HG02623 (cell line): ENCODE measurements at regions not wholly inside any gene's neighbourhood (a gene's known extent, or its start where the extent isn't known, plus 50 kb on each side); places are given as distances from the start of the nearest gene placed in this dataset.
"Not testable (repeated sequence)": the region's sequence is repeated elsewhere in the genome, so short reads cannot be mapped to it uniquely, and the experiment has no call there.

ENCODE experiments used
- ATAC-seq: cut with Tn5 transposase; IDR thresholded peaks from one replicate; pipeline ENCODE4 v1.9.1; 2021; ENCODE audit warnings: moderate library complexity; ENCODE audit not compliant: unreplicated experiment

GRCh38 chr4:1589098-1589497 lies 95.0 kb downstream of the FAM53A start:
- ATAC-seq = no peak

GRCh38 chr4:1588306-1588705 lies 95.8 kb downstream of the FAM53A start:
- no peak for ATAC-seq

GRCh38 chr4:1584498-1584897 lies 99.6 kb downstream of the FAM53A start:
- ATAC-seq = no peak

GRCh38 chr4:1583859-1584258 lies 100.3 kb downstream of the FAM53A start:
- no peak for ATAC-seq

DNA sequence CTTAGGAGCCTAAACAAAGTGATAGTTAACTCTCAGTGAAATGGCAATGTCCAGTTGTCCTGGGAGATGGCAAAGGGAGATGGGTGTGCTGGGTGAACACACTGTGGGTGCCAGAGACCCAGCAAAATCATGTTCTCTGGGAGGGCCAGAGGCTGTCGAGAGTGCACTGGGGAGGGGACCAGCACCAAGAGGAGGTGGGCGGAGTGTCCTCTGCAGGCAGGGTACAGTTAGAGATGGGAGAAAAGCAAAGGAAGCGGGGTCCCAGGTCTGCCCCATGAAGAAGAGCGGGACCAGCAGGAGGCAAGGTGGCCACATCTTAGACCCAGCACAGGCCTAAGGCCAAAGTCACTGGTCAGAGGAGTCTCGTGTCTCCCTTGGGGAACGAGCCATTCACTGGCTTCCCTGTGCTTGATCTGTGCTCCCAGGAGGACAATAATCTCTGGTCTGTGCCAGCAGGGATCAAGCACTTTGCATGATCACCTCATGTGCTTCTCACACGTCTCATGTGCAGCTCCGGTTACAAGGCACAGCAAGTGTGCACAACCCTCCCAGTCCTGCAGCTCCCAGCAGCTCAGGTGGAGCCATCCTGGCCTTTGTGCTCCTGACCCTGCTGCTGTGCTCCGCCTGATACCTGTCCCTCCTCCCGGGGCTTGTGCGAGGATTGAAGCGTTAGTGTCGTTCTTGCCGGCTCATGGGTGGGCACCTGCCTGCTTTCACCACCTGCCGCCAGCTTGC lies 100.9 kb downstream of the FAM53A start:
- no peak for ATAC-seq

DNA sequence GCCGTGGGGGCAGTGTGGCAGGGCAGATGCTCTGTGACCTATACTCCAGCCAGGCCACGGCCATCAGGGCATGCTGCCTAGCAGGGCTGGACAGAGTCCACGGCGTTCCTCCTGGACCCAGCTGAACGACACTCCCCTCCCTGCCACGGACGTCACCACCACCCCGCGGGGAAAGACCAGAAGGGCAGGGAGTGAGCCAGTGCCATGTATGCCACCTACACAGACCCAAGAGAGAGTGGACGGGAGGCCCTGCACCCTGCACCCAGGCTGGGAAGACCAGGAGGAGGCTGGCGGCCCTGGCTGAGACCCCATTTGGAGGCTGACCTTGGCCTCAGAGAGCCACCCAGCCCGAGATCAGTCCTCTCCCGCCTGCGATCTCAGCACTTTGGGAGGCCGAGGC lies 101.9 kb downstream of the FAM53A start:
- no peak for ATAC-seq

DNA sequence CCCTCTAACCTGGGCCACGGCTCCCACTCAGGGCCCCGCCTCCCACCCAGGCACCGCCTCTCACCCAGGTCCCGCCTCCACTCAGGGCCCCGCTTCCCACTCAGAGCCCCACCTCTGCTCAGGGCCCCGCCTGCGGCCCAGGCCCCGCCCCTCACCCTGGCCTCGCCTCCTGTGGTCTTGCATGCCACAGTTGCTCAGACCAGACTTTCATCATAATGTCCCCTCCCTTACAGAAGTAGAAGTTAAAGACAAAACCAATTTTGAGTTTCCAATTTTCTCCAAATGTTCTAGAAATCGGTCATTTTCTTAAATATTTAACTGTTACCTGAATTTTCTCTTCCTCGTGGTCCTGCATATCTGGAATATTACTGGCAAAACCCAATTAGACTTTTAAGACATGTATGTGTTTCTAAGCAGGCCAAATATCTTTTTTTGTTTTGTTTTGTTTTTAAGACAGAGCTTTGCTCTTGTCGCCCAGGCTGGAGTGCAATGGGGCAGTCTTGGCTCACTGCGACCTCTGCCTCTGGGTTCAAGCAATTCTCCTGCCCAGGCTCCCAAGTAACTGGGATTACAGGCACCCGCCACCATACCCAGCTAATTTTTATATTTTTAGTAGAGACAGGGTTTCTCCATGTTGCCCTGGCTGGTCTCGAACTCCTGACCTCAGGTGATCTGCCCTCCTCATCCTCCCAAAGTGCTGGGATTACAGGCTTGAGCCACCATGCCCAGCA lies 102.8 kb downstream of the FAM53A start:
- ATAC-seq = peak; percentile 56

DNA sequence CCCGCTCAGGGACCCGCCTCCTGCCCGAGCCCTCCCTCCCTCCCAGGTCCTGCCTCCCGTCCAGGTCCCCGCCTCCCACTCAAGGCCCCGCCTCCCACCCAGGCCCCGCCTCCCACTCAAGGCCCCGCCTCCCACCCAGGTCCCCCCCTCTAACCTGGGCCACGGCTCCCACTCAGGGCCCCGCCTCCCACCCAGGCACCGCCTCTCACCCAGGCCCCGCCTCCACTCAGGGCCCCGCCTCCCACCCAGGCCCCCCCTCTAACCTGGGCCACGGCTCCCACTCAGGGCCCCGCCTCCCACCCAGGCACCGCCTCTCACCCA lies 103.5 kb downstream of the FAM53A start:
- not testable (repeated sequence) for ATAC-seq

DNA sequence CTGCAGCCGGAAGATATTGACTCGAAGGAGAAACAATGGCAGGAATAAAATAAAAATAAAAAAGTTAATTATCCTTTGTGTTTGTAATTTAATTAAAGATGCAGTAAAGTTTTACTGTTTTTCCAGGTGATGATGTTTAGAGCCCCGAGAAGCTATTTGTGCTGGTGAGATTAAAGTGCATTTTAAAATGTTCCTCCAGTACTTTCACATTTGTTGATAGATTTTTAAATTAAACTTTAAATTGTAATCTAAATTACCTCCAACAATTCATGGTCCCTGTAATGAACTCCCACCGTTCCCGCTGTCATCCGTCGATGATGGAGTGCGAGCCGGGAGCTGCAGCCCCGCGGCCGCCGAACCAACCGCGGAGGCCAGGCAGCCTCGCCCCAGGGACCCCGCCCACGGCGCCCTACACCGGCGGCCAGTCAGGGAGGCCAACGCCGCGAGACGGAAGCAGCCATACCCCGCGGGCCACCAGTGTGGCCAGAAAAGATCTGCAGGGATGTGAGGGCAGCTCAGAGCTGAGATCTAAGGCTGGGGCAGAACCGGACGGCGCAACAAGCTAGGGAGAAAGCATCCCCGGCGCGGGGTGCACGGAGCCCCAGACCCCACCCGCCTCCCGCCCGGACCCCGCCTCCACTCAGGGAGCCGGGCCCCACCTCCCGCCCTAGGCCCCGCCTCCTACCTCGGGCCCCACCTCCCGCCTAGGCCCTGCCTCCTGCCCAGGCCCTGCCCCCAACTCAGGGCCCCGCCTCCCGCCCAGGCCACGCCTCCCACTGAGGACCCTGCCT lies 104.0 kb downstream of the FAM53A start:
- no peak for ATAC-seq

DNA sequence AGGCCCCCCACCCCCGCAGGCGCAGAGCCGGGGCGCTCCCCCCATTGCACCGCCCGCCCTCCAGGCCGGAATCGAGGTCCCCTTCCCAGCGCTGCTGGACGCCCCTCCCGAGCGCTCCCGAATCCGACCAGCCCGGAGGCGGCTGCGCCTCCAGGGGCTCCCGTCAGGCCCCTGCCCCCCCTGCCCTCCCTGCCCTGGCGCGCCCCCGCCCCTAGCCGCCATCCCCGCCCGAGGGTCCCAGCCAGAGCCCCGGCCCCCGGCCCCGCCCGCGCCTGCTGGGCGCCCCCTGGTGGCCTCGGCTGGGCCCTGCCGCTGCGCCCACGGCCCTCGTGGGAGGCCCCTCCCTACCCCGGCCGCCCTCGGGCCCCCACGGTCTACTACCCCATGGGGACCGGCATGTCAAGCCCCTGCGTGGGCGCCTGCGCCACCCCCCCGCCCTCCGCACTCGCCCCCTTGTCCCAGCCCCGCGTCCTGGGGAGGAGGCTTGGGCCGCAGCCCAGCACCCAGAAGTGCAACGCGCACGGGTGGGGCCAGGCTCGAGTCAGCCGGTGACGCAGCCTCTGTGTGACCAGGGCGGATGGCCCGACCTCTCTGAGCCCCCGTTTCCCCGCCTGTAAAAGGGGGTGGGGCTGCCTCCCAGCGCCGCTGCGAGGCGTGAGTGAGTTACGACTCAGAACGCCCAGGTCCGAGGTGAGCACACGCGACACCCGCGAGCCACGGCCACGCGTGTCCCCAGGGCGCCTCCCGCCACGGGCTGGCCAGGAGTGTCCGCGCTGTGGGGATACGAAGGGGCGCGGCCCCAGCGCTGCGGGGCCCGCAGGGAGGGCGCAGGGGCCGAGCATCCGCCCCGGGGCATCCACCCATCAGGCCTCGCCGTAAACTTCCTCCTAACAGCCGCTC lies 104.9 kb downstream of the FAM53A start:
- ATAC-seq = no peak

DNA sequence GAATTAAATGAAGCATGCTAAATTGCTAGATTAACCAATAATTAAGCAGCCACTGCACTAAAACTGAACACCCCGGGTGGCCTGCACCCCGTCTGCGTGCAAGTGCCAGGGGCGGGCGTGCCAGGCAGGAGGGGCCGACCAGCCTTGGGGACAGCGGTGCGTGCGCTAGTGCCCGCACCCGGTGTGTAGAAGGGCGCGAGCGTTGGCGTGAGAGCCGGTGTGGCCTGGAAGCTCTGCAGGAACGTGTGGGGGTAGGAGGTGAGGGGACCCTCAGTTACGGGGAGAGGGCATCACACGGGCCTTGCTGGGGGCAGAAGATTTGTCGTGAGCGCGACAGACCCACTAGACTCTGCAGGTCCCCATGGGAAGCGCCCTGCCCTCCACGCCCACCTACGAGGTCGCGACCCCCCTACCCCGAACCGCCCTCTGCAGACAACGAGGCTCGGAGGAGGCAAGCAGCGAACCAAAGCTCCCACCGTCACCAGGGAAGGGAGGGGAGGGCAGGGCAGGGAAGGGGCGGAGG lies 105.8 kb downstream of the FAM53A start:
- no peak for ATAC-seq

- ATAC-seq = no peak
Observed at GRCh38 chr4:1577822-1578217, 106.3 kb downstream of the FAM53A start.

- no peak for ATAC-seq
Observed at GRCh38 chr4:1576961-1577821, 106.9 kb downstream of the FAM53A start.

- ATAC-seq = no peak
Observed at GRCh38 chr4:1576304-1576960, 107.7 kb downstream of the FAM53A start.

- no peak for ATAC-seq
Observed at GRCh38 chr4:1575418-1576303, 108.5 kb downstream of the FAM53A start.

DNA sequence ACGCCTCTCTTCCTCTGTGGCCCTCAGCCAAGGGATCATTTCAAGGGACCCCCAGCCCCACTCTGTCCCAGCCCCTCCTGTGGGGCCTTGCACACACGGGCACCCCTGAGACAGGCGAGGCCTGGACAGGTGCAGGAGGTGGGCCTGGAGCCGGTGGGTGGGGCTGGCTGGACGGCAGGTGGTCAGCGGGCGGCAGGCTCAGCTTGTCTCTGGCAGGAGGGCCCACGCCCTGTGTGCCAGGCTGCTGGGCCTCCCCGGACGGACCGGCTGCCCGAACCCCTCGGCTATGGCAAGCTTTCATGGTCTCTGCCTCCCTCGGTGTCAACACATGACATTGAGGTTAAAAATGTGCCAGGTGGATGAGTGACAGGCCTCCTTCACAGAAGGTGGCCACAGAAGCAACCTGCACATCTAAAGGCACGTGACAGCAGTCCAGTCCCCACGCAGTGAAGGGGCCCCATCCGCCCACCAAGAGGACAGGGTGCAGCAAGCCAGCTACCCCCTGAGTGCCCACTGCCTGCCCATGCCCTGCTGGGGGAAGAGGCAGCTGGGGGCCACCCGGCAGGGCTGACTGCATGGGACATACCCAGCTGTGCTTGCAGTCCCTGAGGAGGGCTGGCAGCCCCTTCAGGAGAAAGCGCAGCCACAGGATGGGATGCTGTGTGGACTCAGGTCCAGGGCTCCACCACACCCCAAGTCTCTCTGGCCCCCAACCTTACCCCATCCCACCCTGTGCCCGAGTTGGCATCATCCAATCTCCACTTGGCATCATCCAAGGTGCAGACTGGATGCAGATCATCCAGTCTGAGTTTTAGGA lies 109.3 kb downstream of the FAM53A start:
- ATAC-seq = no peak

DNA sequence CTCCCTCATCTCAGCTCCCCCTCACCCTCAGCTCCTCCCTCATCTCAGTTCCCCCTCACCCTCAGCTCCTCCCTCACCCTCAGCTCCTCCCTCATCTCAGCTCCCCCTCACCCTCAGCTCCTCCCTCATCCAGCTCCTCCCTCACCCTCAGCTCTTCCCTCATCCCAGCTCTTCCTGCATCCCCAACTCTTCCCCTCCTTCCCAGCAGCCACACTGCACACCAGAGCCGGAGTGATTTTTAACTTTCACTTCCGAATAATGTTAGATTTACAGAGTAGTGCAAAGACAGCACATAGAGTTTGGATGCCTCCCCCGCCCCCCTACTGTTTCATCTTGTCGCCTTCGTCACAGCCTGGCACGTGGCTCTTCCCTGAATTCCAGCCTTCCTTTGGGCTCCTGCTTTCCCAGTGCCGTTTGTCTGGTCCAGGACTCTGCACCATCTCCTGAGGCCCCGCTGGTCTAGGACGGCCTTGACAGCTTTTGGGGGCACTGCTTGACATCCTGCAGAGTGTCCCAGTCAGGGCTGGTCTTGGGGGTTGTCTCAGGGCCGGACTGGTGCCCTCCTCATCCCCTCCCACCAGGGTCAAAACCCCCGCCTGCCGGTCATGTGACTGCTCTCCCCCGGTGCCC lies 110.2 kb downstream of the FAM53A start:
- no peak for ATAC-seq
